ENCODE measurements at regions not wholly inside any gene's neighbourhood (a gene's known extent, or its start where the extent isn't known, plus 50 kb on each side); places are given as distances from the start of the nearest gene placed in this dataset.

DNA sequence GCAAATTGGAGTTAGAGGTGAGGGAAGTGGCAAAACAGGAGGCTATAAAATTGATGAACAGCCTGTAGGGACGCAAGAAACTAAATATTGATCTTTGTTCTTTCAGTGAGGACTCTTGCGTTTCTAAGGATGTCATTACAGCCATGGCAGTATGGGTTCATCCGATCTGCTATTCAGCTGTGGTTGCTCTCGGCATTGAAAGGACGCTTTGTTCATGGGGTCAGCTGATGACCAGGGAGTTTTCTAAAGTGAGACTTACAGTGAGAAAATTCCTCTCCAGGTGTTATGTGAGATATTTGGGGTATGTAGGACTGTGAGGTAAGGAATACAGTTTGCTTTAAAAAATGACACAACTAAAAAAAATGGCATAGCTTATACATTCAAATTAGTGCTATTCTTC lies 52.7 kb upstream of the PELI1 start:
- DNase-seq: no peak

GRCh38 chr2:64201151-64201550 lies 56.9 kb upstream of the PELI1 start:
- DNase-seq: no peak

- DNase-seq: no peak
Measured at GRCh38 chr2:64202206-64202845, 58.1 kb upstream of the PELI1 start.

DNA sequence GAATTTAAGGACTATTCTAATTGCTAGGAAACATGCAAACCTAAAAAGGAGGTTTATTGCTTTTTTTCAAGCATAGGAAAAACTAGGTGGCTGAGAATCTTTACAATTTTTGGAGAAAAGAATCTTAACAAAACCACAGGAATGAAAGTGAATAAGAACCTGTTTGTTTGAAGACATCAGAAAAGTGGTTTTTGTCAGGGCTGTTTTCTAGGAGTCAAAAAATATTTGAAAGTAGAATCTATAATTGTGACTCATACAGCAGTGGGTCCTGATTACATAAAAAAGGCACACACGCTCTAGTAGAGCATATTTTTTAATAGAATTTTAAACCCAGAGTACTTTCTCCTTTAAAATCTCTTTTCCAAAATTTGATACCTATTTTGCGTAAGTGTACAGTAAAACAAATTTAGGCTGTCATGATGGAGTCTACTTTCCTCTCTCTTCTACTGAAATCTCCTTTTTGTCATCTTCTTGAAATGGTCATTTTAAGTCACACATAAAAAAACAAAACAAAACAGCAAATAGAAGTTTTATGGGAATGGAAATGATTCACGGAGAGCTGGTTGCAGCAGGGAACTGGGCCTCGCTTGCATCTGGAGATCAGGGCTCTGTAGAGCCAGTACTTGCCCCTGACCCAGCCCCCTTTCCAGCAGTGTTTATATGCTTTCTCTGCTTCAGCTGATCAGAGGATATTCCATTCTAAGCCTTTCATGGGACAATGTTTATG lies 59.1 kb upstream of the PELI1 start:
- DNase-seq: no peak

- DNase-seq: no peak
Measured at GRCh38 chr2:64203858-64204632, 59.8 kb upstream of the PELI1 start.

GRCh38 chr2:64204703-64205102 lies 60.5 kb upstream of the PELI1 start:
- DNase-seq: no peak

- DNase-seq: no peak
Measured at GRCh38 chr2:64205415-64205814, 61.2 kb upstream of the PELI1 start.

- DNase-seq: no peak
Measured at GRCh38 chr2:64207573-64207972, 63.4 kb upstream of the PELI1 start.

DNA sequence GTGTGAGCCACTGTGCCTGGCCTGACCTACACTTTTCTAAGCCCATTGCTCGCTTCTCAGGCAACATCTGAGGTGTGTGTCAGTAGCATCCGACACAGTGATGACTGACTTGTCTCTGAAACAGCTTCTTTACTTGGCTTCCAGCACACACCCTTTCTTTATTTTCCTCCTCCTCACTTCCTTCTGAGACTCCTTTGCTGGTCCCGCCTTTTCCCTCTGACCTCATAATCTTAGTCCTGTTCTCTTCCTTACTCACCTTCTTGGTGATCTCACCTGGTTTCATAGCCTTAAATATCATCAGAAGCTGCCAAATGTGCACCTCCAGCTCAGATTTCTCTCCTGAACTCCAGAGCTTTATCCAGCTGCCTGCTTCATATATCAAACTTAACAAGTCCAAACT lies 66.6 kb upstream of the PELI1 start:
- DNase-seq: no peak

GRCh38 chr2:64211276-64211921 lies 67.2 kb upstream of the PELI1 start:
- DNase-seq: no peak

GRCh38 chr2:64212346-64212745 lies 68.1 kb upstream of the PELI1 start:
- no peak for DNase-seq

DNA sequence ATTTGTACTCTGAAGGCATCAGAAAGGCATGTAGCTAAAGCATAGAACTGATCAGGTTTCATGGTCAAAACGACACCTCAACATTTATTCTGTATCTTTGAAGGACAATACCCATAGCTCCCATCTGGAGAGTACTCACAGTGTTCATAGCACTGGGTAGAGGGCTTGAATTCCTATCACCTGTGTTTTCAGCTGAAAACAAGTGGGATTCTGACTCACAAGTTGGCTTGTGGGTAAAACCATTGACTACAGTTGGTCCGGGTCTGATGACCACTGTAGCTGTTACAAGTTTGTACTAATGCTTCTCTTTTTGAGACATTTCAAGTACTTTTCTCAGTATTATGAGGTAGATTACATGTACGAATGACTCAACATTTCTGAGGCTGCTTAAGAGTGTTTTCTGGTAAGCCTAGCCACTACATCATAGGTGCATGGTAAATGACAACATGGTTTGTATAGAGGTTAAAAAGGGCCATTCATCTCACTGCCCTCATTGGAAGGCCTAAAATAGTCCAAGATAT lies 68.6 kb upstream of the PELI1 start:
- DNase-seq: no peak

DNA sequence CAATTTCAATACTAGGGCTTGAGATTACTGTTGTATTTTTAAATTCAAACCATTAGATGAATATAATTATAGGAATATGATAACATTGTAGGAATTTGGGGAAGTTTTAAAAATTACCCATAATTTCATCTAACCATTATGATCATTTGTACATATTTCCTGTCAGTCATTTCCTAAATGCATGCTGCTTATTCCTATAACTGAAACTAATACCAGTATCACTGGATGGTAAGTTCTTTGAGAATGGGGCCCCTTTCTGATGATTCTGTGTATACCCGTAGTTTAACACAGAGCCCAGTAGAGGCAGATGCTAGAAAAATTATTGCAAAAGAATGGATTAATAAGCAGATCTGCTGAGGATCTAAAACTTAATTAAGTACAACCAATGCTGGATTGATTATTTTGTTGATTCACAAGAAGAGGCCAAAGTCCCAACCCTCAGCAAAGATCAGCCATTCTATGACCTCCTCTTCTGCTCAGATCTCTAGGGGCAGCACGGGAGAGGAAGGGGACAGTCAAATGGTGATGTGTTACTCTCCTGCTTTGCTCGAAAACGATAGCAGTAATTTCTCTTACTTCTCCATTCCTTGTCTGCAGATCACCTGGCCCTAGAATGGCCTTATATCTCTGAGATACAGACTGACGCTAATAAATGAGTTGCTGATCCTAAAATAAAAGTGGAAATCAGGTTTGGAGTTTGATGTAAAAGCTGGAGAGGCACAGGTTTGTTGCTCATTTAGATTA lies 69.5 kb upstream of the PELI1 start:
- no peak for DNase-seq

GRCh38 chr2:64214281-64215115 lies 70.3 kb upstream of the PELI1 start:
- DNase-seq: no peak

DNA sequence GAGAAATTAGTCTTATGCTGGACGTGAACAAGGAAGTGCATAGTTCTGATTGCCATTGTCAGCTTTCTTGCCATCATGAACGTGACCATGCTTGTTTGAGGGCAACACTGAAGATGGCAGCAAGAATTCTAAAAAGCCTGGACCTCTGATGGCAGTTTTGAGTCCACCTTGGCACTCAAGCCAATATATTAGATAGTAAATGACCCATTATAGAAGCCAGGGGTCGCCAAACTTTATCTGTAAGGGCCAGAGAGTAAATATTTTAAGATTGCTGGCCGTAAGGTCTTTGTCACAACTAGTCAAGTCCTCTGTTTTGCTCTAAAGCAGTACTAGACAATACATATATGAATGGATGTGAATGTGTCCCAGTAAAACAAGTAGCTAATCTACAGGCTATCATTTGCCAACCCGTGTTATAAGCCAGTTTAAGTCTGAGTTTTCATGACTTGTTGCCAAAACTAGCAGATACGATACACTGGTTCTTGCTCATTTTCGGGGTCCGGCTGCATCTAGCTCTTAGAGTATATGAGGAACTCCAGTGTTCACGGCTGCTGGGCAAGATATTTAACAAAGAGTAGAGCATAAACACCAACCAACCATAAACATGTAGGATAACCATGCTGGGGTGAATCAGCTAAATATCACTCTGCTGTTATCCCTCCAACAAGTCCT lies 73.1 kb upstream of the PELI1 start:
- no peak for DNase-seq

GRCh38 chr2:64218137-64218802 lies 74.0 kb upstream of the PELI1 start:
- no peak for DNase-seq

- DNase-seq: no peak
Measured at GRCh38 chr2:64219149-64219548, 74.9 kb upstream of the PELI1 start.

DNA sequence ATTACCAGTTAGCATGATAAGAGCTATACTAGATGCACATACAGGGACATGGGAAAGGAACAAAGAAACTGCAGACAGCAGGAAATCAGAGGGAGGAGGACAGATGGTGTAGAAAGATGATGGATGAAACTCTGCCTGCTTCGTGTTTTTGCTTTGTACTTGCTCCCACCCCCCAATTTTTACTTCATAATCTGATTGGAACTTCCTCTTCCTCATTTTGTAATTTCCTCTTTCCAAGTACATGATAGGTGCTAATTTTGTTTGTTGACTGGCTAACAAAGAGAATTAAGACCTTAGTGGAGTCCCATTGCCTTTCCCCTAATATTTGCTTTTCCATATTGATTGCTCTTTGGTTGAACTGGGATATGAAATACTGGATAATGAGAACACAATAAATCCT lies 76.0 kb upstream of the PELI1 start:
- DNase-seq: no peak

GRCh38 chr2:64220894-64221617 lies 76.8 kb upstream of the PELI1 start:
- DNase-seq: no peak

DNA sequence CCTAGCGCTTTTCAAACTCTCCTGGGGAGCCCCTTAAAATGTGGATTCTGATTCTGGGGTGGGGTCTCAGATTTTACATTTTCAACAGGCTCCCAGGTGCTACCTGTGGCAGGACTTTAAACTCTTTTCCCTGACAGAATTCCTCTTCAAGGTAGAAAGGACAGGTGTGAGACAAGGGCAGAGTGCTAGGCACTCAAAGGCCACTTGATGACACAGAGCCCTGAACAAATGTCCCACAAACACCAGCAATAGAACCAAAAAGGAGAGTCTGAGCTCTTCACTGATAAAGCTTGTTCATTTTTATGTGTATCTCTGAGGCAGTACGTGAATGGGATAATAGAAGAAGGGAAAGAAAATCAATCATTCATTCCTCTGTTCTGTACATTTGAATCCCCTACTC lies 77.7 kb upstream of the PELI1 start:
- DNase-seq: no peak
